HPDE6-E6E7 (cell line): ENCODE measurements at regions not wholly inside any gene's neighbourhood (a gene's known extent, or its start where the extent isn't known, plus 50 kb on each side); places are given as distances from the start of the nearest gene placed in this dataset.

ENCODE experiments used
- DNase-seq: peaks from one replicate; pipeline ENCODE4 v3.0.0; 2011; ENCODE audit warnings: missing footprints; ENCODE audit errors: extremely low spot score

- DNase-seq: no peak
Observed at GRCh38 chr7:42987648-42988214, 55.6 kb downstream of the MRPL32 start.

- DNase-seq: no peak
Observed at GRCh38 chr7:42991024-42991423, 58.8 kb downstream of the MRPL32 start.

- DNase-seq: no peak
Observed at GRCh38 chr7:42991913-42992591, 59.9 kb downstream of the MRPL32 start.

GRCh38 chr7:42993038-42993437 lies 60.9 kb downstream of the MRPL32 start:
- DNase-seq: no peak

GRCh38 chr7:42994096-42994495 lies 61.9 kb downstream of the MRPL32 start:
- DNase-seq: no peak

- no peak for DNase-seq
Observed at GRCh38 chr7:42997611-42998010, 65.4 kb downstream of the MRPL32 start.

GRCh38 chr7:43004082-43004481 lies 71.9 kb downstream of the MRPL32 start:
- DNase-seq: no peak

- no peak for DNase-seq
Observed at GRCh38 chr7:43006008-43006407, 73.8 kb downstream of the MRPL32 start.

- DNase-seq: no peak
Observed at GRCh38 chr7:43010061-43010460, 77.9 kb downstream of the MRPL32 start.

- DNase-seq: no peak
Observed at GRCh38 chr7:43011879-43012278, 79.7 kb downstream of the MRPL32 start.

GRCh38 chr7:43014406-43014805 lies 82.2 kb downstream of the MRPL32 start:
- DNase-seq: no peak

GRCh38 chr7:43015301-43015700 lies 83.1 kb downstream of the MRPL32 start:
- no peak for DNase-seq

GRCh38 chr7:43018446-43018845 lies 86.3 kb downstream of the MRPL32 start:
- DNase-seq: peak; percentile 72

- DNase-seq: no peak
Observed at GRCh38 chr7:43021431-43021830, 89.3 kb downstream of the MRPL32 start.

- DNase-seq: no peak
Observed at GRCh38 chr7:43022008-43022407, 89.8 kb downstream of the MRPL32 start.

- DNase-seq: no peak
Observed at GRCh38 chr7:43033369-43033768, 79.1 kb upstream of the HECW1 start.

- DNase-seq: no peak
Observed at GRCh38 chr7:43034535-43035002, 77.9 kb upstream of the HECW1 start.

- DNase-seq: no peak
Observed at GRCh38 chr7:43037531-43037930, 74.9 kb upstream of the HECW1 start.

GRCh38 chr7:43038254-43038653 lies 74.2 kb upstream of the HECW1 start:
- no peak for DNase-seq

- DNase-seq: no peak
Observed at GRCh38 chr7:43039346-43039745, 73.1 kb upstream of the HECW1 start.

- DNase-seq: no peak
Observed at GRCh38 chr7:43040461-43040860, 72.0 kb upstream of the HECW1 start.

- no peak for DNase-seq
Observed at GRCh38 chr7:43041105-43041504, 71.3 kb upstream of the HECW1 start.

GRCh38 chr7:43041724-43042123 lies 70.7 kb upstream of the HECW1 start:
- no peak for DNase-seq

GRCh38 chr7:43042302-43042701 lies 70.1 kb upstream of the HECW1 start:
- DNase-seq: no peak
